GM23338 (cell line): ENCODE measurements at regions not wholly inside any gene's neighbourhood (a gene's known extent, or its start where the extent isn't known, plus 50 kb on each side); places are given as distances from the start of the nearest gene placed in this dataset.

Source experiments
- CREB1 ChIP-seq: fragments of 250-450 bp; sonication (Bioruptor Pico); IDR thresholded peaks from 2 replicates; pipeline ENCODE4 v1.5.0; 2020; ENCODE audit warnings: low read depth, mild to moderate bottlenecking, moderate library complexity
- EZH2 ChIP-seq: fragments of 200-600 bp; sonication (generic); IDR thresholded peaks from one replicate; pipeline ENCODE4 v1.8.0; 2017; ENCODE audit warnings: antibody characterized with exemption, mild to moderate bottlenecking, low read depth; ENCODE audit not compliant: unreplicated experiment
- EZH2phosphoT487 ChIP-seq: fragments of 200-600 bp; sonication (generic); IDR thresholded peaks from one replicate; pipeline ENCODE4 v1.8.1; 2018; ENCODE audit warnings: antibody characterized with exemption; ENCODE audit not compliant: unreplicated experiment
- JUNB ChIP-seq: IDR thresholded peaks from one replicate; pipeline ENCODE4 v1.6.1; 2016; ENCODE audit warnings: antibody characterized with exemption; ENCODE audit not compliant: unreplicated experiment
- NANOG ChIP-seq: IDR thresholded peaks from 2 replicates; pipeline ENCODE4 v1.6.1; 2016; ENCODE audit warnings: antibody characterized with exemption, borderline replicate concordance
- POLR2AphosphoS5 ChIP-seq: IDR thresholded peaks from 2 replicates; pipeline ENCODE4 v1.6.1; 2016; ENCODE audit warnings: antibody characterized with exemption, low read depth
- REST ChIP-seq: IDR thresholded peaks from one replicate; pipeline ENCODE4 v1.6.1; 2018; ENCODE audit warnings: antibody characterized with exemption; ENCODE audit not compliant: unreplicated experiment
- STAT1 ChIP-seq: IDR thresholded peaks from one replicate; pipeline ENCODE4 v1.6.1; 2016; ENCODE audit warnings: antibody characterized with exemption; ENCODE audit not compliant: unreplicated experiment
- ZNF114 ChIP-seq: fragments of 250-450 bp; sonication (Bioruptor Pico); IDR thresholded peaks from 2 replicates; pipeline ENCODE4 v1.5.0; 2020; ENCODE audit warnings: mild to moderate bottlenecking, moderate library complexity
- ZNF331 ChIP-seq: fragments of 250-450 bp; sonication (Bioruptor Pico); IDR thresholded peaks from 2 replicates; pipeline ENCODE4 v1.5.0; 2020; ENCODE audit warnings: low read depth, mild to moderate bottlenecking, moderate library complexity
- ZNF462 ChIP-seq: fragments of 250-450 bp; sonication (Bioruptor Pico); IDR thresholded peaks from 2 replicates; pipeline ENCODE4 v1.5.0; 2020; ENCODE audit warnings: mild to moderate bottlenecking, moderate library complexity
- TF ChIP-seq, protein P1 (sequence below), 2 experiments: fragments of 200-600 bp in 1 of 2; sonication (generic) in 1 of 2; conservative IDR thresholded peaks; 2 replicates each; pipeline versions ENCODE4 v1.5.1 to v1.6.1; 2016 to 2017; ENCODE audit warnings: antibody characterized with exemption in 2 of 2, low read depth in 2 of 2, mild to moderate bottlenecking in 2 of 2, moderate library complexity in 1 of 2
- TF ChIP-seq, protein P2 (sequence below): IDR thresholded peaks from 2 replicates; pipeline ENCODE4 v1.6.1; 2016; ENCODE audit warnings: antibody characterized with exemption

DNA sequence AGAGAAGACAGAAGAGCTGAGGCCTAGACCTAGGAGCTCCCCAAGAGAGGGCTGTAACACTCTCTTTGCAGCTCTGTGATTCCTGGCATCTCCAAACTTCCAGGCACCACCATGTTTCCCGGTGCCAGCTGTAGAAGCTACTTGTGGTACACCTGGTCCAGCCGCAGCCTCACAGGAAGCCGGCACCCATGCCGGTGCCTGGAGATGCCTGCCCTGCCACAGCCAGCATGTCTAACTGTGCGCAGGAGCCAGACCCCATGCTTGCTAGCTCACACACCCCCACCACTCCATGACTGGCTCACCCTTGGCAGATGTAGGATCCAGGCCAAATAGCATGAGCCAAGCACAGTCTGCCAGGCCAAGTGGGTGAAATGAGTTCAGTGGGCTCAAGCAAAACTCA lies 211.7 kb upstream of the GNAI1 start:
- no peak for TF ChIP-seq POLR2AphosphoS5
- TF ChIP-seq, protein P1, sequence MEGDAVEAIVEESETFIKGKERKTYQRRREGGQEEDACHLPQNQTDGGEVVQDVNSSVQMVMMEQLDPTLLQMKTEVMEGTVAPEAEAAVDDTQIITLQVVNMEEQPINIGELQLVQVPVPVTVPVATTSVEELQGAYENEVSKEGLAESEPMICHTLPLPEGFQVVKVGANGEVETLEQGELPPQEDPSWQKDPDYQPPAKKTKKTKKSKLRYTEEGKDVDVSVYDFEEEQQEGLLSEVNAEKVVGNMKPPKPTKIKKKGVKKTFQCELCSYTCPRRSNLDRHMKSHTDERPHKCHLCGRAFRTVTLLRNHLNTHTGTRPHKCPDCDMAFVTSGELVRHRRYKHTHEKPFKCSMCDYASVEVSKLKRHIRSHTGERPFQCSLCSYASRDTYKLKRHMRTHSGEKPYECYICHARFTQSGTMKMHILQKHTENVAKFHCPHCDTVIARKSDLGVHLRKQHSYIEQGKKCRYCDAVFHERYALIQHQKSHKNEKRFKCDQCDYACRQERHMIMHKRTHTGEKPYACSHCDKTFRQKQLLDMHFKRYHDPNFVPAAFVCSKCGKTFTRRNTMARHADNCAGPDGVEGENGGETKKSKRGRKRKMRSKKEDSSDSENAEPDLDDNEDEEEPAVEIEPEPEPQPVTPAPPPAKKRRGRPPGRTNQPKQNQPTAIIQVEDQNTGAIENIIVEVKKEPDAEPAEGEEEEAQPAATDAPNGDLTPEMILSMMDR (conservative IDR thresholded peaks at IDR 0.05; ENCODE audit: low read depth in 2 of 2): no peak
- TF ChIP-seq REST: no peak
- no peak for TF ChIP-seq EZH2
- no peak for TF ChIP-seq EZH2phosphoT487
- TF ChIP-seq ZNF331 (CRISPR knock-in tag): no peak
- no peak for TF ChIP-seq JUNB
- no peak for TF ChIP-seq CREB1 (CRISPR knock-in tag)
- no peak for TF ChIP-seq ZNF114 (CRISPR knock-in tag)
- TF ChIP-seq NANOG: no peak
- TF ChIP-seq, protein P2, sequence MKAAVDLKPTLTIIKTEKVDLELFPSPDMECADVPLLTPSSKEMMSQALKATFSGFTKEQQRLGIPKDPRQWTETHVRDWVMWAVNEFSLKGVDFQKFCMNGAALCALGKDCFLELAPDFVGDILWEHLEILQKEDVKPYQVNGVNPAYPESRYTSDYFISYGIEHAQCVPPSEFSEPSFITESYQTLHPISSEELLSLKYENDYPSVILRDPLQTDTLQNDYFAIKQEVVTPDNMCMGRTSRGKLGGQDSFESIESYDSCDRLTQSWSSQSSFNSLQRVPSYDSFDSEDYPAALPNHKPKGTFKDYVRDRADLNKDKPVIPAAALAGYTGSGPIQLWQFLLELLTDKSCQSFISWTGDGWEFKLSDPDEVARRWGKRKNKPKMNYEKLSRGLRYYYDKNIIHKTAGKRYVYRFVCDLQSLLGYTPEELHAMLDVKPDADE: no peak
- TF ChIP-seq STAT1: no peak
- TF ChIP-seq ZNF462 (CRISPR knock-in tag): no peak
